ENCODE measurements at regions not wholly inside any gene's neighbourhood (a gene's known extent, or its start where the extent isn't known, plus 50 kb on each side); places are given as distances from the start of the nearest gene placed in this dataset.

DNA sequence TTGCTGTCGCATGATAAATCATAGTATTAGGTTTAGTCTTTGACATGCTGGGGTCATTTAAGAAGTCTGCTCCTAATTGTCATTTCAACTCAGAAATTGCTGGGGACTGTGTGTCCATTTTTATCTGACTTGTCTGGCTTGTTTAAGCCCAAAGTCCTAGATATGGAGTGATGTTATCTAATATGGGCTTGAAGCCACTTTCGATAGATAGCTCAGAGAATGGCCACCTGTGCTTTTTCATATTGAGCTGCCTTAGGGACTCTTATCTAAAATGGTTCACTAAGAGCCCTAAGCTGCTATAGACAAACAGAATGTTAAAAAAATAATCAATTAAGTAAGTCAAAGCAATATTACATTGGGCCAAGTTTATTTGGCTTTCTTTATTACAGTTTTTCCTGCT, 81.6 kb upstream of the CNTNAP4 start:
- TF ChIP-seq, protein P1, sequence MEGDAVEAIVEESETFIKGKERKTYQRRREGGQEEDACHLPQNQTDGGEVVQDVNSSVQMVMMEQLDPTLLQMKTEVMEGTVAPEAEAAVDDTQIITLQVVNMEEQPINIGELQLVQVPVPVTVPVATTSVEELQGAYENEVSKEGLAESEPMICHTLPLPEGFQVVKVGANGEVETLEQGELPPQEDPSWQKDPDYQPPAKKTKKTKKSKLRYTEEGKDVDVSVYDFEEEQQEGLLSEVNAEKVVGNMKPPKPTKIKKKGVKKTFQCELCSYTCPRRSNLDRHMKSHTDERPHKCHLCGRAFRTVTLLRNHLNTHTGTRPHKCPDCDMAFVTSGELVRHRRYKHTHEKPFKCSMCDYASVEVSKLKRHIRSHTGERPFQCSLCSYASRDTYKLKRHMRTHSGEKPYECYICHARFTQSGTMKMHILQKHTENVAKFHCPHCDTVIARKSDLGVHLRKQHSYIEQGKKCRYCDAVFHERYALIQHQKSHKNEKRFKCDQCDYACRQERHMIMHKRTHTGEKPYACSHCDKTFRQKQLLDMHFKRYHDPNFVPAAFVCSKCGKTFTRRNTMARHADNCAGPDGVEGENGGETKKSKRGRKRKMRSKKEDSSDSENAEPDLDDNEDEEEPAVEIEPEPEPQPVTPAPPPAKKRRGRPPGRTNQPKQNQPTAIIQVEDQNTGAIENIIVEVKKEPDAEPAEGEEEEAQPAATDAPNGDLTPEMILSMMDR (IDR thresholded peaks at IDR 0.05) = no peak
- TF ChIP-seq POLR2A (IDR thresholded peaks at IDR 0.05) = no peak
